SK-N-SH treated with all-trans-retinoic acid at 6 μM for 48 hours (cell line): ENCODE measurements at regions not wholly inside any gene's neighbourhood (a gene's known extent, or its start where the extent isn't known, plus 50 kb on each side); places are given as distances from the start of the nearest gene placed in this dataset.

Experiments
- ARNTL ChIP-seq: fragments of 450-650 bp; formaldehyde crosslinking; IDR thresholded peaks from 2 replicates; pipeline ENCODE4 v1.5.0; 2020; ENCODE audit warnings: low read depth, mild to moderate bottlenecking, moderate library complexity, borderline replicate concordance
- CSDC2 ChIP-seq: fragments of 250-450 bp; sonication (Bioruptor Pico); IDR thresholded peaks from 2 replicates; pipeline ENCODE4 v1.5.0; 2020; ENCODE audit warnings: mild to moderate bottlenecking, moderate library complexity
- CSRNP3 ChIP-seq: fragments of 250-450 bp; sonication (Bioruptor Pico); IDR thresholded peaks from 2 replicates; pipeline ENCODE4 v1.5.1; 2021; ENCODE audit warnings: mild to moderate bottlenecking, moderate library complexity
- PATZ1 ChIP-seq: fragments of 250-450 bp; sonication (Bioruptor Pico); IDR thresholded peaks from 2 replicates; pipeline ENCODE4 v1.8.0; 2020; ENCODE audit warnings: mild to moderate bottlenecking, moderate library complexity, borderline replicate concordance
- PPARA ChIP-seq: fragments of 250-450 bp; sonication (Bioruptor Pico); IDR thresholded peaks from 2 replicates; pipeline ENCODE4 v1.5.0; 2020; ENCODE audit warnings: mild to moderate bottlenecking, borderline replicate concordance
- RARB ChIP-seq: fragments of 250-450 bp; sonication (Bioruptor Pico); IDR thresholded peaks from 2 replicates; pipeline ENCODE4 v1.8.0; 2021; ENCODE audit warnings: mild to moderate bottlenecking, moderate library complexity
- ZFP3 ChIP-seq: fragments of 250-450 bp; sonication (Bioruptor Pico); IDR thresholded peaks from 2 replicates; pipeline ENCODE4 v1.5.0; 2020; ENCODE audit warnings: mild to moderate bottlenecking, moderate library complexity

- TF ChIP-seq ZFP3 (CRISPR knock-in tag) = no peak
- TF ChIP-seq CSRNP3 (CRISPR knock-in tag) = no peak
- TF ChIP-seq CSDC2 = no peak
- no peak for TF ChIP-seq RARB
- TF ChIP-seq PPARA (CRISPR knock-in tag) = no peak
- no peak for TF ChIP-seq PATZ1 (CRISPR knock-in tag)
- TF ChIP-seq ARNTL (CRISPR knock-in tag) = no peak
Measured at GRCh38 chr16:86734543-86735460, 156.5 kb downstream of the FOXL1 start.
